OCI-M2 (cell line): ENCODE measurements at regions not wholly inside any gene's neighbourhood (a gene's known extent, or its start where the extent isn't known, plus 50 kb on each side); places are given as distances from the start of the nearest gene placed in this dataset.
"Not testable (repeated sequence)": the region's sequence is repeated elsewhere in the genome, so short reads cannot be mapped to it uniquely, and the experiment has no call there.

Source experiments
- DNase-seq: peaks from one replicate; lab custom pipeline; 2025; ENCODE audit not compliant: unreplicated experiment; lab: John Stamatoyannopoulos, UW

- DNase-seq = no peak
These were observed 89.7 kb upstream of the SLC30A5 start for GRCh38 chr5:69004127-69004526.

GRCh38 chr5:69004676-69005075, 89.1 kb upstream of the SLC30A5 start:
- no peak for DNase-seq

- no peak for DNase-seq
These were observed 87.8 kb upstream of the SLC30A5 start for GRCh38 chr5:69006030-69006429.

DNA sequence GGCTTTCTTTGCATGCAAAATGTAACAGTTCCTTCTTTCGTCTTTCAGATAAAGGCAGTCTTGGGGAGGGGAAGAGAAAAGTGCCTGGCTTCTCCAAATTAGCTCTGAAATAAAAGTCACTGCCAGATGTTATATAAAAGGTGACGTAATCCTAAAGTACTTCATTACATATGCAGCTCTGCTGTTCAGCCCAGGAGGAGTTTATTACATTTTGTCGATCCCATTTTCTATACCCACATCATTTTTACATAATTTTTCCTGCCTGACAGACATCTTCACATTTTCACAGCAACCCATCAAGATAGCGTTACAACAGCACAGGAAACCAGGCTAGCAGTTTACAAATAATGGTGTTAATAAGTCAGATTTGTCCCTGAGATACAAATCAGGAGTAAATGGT, 86.7 kb upstream of the SLC30A5 start:
- no peak for DNase-seq

GRCh38 chr5:69007726-69008368, 86.0 kb upstream of the SLC30A5 start:
- DNase-seq = no peak

- DNase-seq = no peak
These were observed 83.3 kb upstream of the SLC30A5 start for GRCh38 chr5:69010476-69010875.

DNA sequence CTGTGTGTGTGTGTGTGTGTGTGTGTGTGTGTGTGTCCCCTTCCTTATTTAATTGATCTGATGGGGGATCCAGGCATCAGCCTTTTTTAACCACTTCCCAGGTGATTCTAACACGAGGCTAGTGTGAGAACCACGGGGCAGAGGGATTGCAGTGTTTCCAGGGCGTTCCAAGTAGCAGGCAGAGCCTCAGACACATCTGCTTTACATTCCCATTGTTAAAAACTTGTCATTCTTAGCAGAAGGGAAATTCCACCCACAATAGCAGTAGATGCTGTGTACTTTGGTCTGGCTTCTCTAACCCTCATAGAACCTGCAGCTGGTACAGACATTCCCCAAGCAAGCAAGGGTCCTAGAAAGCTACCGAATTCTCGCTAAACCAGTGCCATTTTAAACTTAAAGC, 81.9 kb upstream of the SLC30A5 start:
- DNase-seq = no peak

- no peak for DNase-seq
These were observed 80.3 kb upstream of the SLC30A5 start for GRCh38 chr5:69013481-69013880.

DNA sequence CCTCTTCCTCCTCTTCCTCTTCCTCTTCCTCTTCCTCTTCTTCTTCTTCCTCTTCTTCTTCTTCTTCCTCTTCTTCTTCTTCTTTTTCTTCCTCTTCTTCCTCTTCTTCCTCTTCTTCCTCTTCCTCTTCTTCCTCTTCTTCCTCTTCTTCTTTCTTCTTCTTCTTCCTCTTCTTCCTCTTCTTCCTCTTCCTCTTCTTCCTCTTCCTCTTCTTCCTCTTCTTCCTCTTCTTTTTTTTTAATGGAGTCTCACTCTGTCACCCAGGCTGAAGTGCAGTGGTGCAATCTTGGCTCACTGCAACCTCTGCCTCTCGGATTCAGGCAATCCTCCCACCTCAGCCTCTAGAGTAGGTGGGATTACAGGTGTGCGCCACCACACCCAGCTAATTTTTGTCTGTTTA, 79.8 kb upstream of the SLC30A5 start:
- not testable (repeated sequence) for DNase-seq

DNA sequence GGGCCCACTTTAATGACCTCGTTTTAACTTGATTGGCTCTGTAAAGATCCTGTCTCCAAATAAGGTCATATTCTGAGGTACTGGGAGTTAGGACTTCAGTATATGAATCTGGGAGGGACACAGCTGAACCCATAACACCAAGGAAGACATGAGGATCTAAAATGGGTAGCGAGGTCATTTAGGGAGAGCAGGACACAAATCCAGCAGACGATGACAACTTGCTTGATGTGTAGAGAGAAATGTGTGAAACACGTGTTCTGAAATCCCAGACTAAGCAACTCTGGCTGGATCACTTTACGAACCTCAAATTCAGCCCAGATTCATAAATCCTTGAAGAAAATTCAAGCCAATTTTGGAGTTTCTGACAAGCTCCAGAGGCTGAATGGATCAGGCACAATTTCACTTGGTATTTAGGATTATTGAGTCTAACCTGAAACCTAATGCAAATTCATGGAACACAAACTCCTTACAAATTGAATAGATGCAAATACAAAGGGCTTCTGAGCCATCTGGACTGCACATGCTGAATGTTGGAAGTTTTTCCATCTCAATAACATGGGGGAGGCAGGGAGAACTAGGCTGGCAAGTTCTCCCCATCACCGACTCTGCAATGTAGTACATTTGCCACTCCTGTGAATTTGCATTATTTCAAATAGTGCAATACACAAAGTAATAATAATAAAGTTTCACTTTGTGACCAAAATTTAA, 74.0 kb upstream of the SLC30A5 start:
- DNase-seq = no peak

DNA sequence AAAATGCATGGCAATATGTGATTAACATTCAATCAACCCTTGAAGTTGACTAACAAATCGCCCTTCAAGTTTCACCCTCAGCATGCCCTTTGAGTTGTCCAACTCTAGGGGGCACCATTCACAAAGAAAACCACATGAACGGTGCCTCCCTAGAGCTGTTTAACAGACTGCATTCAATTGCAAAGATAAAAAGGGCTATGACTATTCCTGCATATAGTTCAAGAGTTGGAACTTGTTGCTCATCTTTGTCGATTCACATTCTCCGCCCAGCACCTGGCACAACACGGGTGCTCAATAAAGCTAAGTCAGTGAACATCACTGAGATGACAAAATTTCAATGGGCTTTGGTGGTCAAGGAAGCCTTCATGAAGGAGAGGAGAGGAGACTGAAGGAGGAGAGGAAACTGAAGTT, 69.6 kb upstream of the SLC30A5 start:
- DNase-seq = peak; percentile 40

- no peak for DNase-seq
These were observed 64.5 kb upstream of the SLC30A5 start for GRCh38 chr5:69029292-69029691.

GRCh38 chr5:69030358-69031062, 63.3 kb upstream of the SLC30A5 start:
- DNase-seq = no peak

- no peak for DNase-seq
These were observed 61.8 kb upstream of the SLC30A5 start for GRCh38 chr5:69032009-69032408.

DNA sequence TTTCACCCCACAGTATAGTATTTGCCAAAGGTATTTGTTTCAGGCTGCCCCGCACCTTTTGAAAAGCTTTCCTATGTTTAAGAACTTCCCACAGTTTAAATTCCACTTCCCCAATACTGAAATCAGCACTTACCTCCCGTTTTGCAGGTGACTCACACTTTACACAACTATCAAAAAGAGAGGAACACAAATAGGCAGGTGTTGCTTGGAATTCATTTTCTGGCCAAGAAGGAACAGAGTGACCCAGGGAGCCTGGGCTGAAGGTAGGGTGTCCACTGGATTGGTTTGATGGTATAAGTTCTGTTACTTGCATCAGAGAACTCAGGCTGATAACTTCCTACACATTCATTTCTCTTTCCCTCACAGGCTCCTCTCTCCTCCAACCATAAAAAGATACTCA, 60.1 kb upstream of the SLC30A5 start:
- no peak for DNase-seq

GRCh38 chr5:69034898-69035297, 58.9 kb upstream of the SLC30A5 start:
- DNase-seq = no peak

GRCh38 chr5:69035665-69036064, 58.1 kb upstream of the SLC30A5 start:
- no peak for DNase-seq

- DNase-seq = no peak
These were observed 55.3 kb upstream of the SLC30A5 start for GRCh38 chr5:69038539-69038938.

GRCh38 chr5:69039829-69040228, 54.0 kb upstream of the SLC30A5 start:
- DNase-seq = no peak

GRCh38 chr5:69042500-69042899, 51.3 kb upstream of the SLC30A5 start:
- no peak for DNase-seq

GRCh38 chr5:69042915-69043654, 50.7 kb upstream of the SLC30A5 start:
- peak; percentile 82 for DNase-seq

GRCh38 chr5:69043655-69043996, 50.2 kb upstream of the SLC30A5 start:
- DNase-seq = no peak
